ENCODE measurements at regions not wholly inside any gene's neighbourhood (a gene's known extent, or its start where the extent isn't known, plus 50 kb on each side); places are given as distances from the start of the nearest gene placed in this dataset.

DNA sequence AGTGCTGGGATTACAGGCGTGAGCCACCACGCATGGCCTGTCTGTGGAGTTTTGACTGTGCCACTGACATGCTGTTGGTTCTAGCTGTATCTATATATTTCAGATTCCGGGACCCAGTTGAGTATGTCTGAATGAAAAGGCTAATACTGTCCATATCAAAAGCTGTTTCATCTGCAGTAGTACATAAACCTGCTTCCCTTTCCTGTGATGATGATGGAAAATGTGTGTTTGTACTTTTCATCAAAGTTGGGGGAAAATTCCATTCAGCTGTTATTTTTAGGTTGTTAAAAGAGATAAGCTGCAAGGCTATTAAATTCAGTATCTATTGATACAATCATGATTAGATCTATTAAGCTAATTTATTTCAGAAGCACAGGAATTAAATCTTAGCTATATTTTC is 237.6 kb upstream of the ADAMTSL1 start:
- no peak for DNase-seq (ENCODE audit: insufficient read length, low spot score)
- TF ChIP-seq, protein P1, sequence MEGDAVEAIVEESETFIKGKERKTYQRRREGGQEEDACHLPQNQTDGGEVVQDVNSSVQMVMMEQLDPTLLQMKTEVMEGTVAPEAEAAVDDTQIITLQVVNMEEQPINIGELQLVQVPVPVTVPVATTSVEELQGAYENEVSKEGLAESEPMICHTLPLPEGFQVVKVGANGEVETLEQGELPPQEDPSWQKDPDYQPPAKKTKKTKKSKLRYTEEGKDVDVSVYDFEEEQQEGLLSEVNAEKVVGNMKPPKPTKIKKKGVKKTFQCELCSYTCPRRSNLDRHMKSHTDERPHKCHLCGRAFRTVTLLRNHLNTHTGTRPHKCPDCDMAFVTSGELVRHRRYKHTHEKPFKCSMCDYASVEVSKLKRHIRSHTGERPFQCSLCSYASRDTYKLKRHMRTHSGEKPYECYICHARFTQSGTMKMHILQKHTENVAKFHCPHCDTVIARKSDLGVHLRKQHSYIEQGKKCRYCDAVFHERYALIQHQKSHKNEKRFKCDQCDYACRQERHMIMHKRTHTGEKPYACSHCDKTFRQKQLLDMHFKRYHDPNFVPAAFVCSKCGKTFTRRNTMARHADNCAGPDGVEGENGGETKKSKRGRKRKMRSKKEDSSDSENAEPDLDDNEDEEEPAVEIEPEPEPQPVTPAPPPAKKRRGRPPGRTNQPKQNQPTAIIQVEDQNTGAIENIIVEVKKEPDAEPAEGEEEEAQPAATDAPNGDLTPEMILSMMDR (IDR thresholded peaks at IDR 0.05; ENCODE audit: insufficient read depth, missing control alignments), result no peak
- FAIRE-seq, result no peak

DNA sequence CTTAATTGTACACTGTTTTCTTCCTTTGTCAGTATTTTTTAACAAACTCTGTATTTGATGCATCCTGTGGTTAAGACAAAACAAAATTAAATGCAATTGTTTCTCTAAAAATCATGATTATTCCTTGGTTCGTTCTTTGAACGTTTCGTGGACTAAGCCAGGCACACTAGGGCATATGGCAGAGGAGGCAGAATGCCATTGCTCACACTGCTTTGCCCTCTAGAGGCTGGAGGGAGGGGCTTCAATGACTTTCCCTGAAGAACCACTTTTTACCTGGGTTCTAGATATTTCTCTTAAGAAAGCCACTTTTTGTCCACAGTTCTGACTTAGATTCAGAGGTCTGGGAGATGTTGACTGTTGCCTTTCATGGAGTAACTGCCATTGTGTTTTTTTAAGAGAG is 236.2 kb upstream of the ADAMTSL1 start:
- FAIRE-seq (no peak), DNase-seq (ENCODE audit: insufficient read length, low spot score) (no peak)
- TF ChIP-seq, protein P1 (IDR thresholded peaks at IDR 0.05; ENCODE audit: insufficient read depth, missing control alignments), result no peak

DNA sequence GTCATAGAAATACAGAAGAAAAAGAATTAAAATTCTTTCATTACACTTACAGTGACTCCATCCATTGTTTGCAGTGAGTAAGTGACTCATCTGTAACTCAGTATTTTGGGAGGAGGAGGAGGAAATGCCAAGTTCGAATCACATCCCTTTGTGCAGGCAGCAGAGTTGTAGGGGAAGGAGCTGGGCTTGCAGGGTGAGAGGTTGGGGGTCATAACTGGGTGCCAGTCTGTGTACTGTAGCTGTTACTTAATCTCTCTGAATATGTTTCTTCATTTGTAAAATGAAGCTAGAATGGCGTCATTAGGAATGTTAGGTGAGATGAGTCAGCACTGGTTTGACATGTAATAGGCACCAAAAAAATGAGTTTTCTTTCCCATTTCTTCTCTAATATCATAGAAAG is 235.7 kb upstream of the ADAMTSL1 start:
- DNase-seq (ENCODE audit: insufficient read length, low spot score) (no peak), FAIRE-seq (no peak)
- TF ChIP-seq, protein P1 (IDR thresholded peaks at IDR 0.05; ENCODE audit: insufficient read depth, missing control alignments), result no peak

DNA sequence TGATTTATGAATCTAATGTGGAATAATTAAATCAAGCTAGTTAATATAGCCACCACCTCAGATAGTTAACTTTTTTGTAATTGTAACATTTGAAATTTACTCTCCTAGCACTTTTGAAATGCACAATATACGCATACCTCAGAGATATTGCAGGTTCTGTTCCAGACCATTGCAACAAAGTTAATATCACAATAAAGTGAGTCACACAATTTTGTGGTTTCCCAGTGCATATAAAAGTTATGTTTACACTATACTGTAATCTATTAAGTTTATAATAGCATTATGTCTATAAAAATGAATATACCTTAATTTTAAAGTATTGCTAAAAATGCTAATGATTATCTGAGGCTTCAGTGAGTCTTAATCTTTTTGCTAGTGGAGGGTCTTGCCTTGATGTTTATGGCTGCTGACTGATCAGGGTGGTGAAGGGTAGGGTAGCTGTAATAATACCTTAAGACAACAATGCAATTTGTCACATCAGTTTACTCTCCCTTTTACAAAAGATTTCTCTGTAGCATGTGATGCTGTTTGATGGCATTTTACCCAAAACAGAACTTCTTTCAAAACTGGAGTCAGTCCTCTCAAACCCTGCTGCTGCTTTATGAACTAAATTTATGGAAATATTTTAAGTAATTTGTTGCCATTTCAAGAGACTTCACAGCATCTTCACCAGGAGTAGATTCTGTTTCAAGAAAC is 235.1 kb upstream of the ADAMTSL1 start:
- DNase-seq (ENCODE audit: insufficient read length, low spot score) (no peak), FAIRE-seq (no peak)
- TF ChIP-seq, protein P1 (IDR thresholded peaks at IDR 0.05; ENCODE audit: insufficient read depth, missing control alignments), result no peak

DNA sequence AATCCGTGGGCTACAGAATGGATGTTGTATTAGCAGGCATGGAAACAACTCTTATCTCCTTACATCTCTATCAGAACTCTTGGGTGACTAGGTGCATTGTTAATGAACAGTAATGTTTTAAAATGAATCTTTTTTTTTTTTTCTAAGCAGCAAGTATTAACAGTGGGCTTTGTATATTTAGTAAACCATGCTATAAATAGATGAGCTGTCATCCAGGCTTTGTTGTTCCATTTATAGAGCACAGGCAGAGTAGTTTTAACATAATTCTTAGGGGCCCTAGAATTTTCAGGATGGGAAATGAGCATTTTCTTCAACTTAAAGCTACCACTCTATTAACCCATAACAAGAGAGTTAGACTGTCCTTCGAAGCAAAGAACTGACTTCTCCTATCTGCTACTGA is 233.7 kb upstream of the ADAMTSL1 start:
- TF ChIP-seq, protein P1 (IDR thresholded peaks at IDR 0.05; ENCODE audit: insufficient read depth, missing control alignments), result no peak
- no peak for FAIRE-seq
- no peak for DNase-seq (ENCODE audit: insufficient read length, low spot score)

DNA sequence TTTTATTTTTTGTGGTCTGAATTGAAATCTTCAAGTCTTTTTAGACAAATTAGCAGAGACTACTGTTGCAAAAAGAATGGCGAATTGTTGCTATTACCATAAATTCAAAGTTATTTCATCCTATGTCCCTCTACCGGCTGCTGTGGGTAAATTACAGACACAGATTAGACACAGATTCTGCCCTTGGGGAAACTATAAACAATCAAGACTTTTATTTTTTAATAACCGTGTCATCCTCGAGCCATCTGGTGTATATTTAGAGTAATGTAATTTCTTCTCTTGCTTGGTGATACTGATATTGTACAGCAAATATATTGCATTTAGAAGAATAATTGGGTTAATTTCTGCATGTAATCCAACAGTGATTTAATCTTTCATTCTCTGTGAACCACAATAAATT is 228.0 kb upstream of the ADAMTSL1 start:
- DNase-seq (ENCODE audit: insufficient read length, low spot score), result no peak
- FAIRE-seq, result no peak
- TF ChIP-seq, protein P1 (IDR thresholded peaks at IDR 0.05; ENCODE audit: insufficient read depth, missing control alignments), result peak; percentile 3

DNA sequence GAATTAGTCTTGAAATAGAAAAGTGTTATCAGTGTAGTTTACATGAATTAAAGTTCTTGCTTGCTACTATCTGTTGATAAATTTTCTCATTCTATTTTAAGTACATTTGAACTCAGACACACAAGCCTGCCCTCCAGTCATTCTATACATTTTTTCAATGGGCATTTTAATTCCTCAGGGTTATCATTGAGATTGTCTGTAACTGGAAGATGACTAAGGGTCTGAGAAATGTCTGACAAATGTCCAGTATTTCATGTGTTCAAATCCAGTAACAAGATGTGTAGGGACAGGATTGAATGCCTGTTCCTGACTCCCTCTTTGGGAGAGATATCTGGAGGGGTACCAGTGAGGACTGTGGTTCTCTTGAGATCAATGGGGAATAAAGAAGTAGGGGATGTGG is 223.9 kb upstream of the ADAMTSL1 start:
- no peak for DNase-seq (ENCODE audit: insufficient read length, low spot score)
- FAIRE-seq, result no peak

More for the DNA sequence above, 223.9 kb upstream of the ADAMTSL1 start:
- TF ChIP-seq, protein P1 (IDR thresholded peaks at IDR 0.05; ENCODE audit: insufficient read depth, missing control alignments), result no peak

All from D721Med (cell line).